Testis (tissue), 2 donors: ENCODE measurements at regions not wholly inside any gene's neighbourhood (a gene's known extent, or its start where the extent isn't known, plus 50 kb on each side); places are given as distances from the start of the nearest gene placed in this dataset.

Experiments
- DNase-seq: peaks from one replicate; pipeline ENCODE4 v3.0.0-alpha.2; 2019
- H3K27ac ChIP-seq, 2 donors: fragments of 200-600 bp; sonication (generic); one replicate each; pipeline ENCODE4 v1.5.1; 2019
- H3K27me3 ChIP-seq: fragments of 200-600 bp; sonication (generic); one replicate; pipeline ENCODE4 v1.5.1; 2019
- H3K36me3 ChIP-seq: fragments of 200-600 bp; sonication (generic); one replicate; pipeline ENCODE4 v1.5.1; 2017; ENCODE audit warnings: low read depth; ENCODE audit errors: missing control alignments
- H3K4me1 ChIP-seq: fragments of 200-600 bp; sonication (generic); one replicate; pipeline ENCODE4 v1.5.1; 2019
- H3K4me3 ChIP-seq, 2 donors: fragments of 200-600 bp; sonication (generic); one replicate each; pipeline ENCODE4 v1.5.1; 2017 to 2019
- H3K9me3 ChIP-seq: fragments of 200-600 bp; sonication (generic); one replicate; pipeline ENCODE4 v1.5.1; 2017
- CTCF ChIP-seq, 3 experiments: fragments of 450-650 bp in 2 of 3; fragments of 200-600 bp in 1 of 3; sonication (generic) in 1 of 3; IDR thresholded peaks; one replicate each; pipeline ENCODE4 v1.5.1; 2016 to 2019; ENCODE audit warnings: antibody characterized with exemption in 3 of 3, mild to moderate bottlenecking in 2 of 3, moderate library complexity in 1 of 3
- POLR2A ChIP-seq: fragments of 450-650 bp; IDR thresholded peaks from one replicate; pipeline ENCODE4 v1.6.1; 2017; ENCODE audit warnings: antibody characterized with exemption, mild to moderate bottlenecking, moderate library complexity
- WGBS, 2 donors: methylation state at CpG; one replicate each; pipeline ENCODE4 v1.1.5; 2018; 5-methylcytosine and 5-hydroxymethylcytosine counted together
- intact Hi-C: fragments of 100-400 bp; cut with DNase I; formaldehyde crosslinking; loops from one replicate; pipeline ENCODE4 v1.15.1; 2023; ENCODE audit warnings: low total_unique reads

- DNase-seq: no peak
- Histone ChIP-seq H3K9me3 (no peaks in the 10 kb centered on the region), H3K27me3 (no peaks in the 10 kb centered on the region), H3K4me1 (no peaks in the 10 kb centered on the region), H3K27ac (no peak overlapping the region), H3K36me3 (no peaks in the 10 kb centered on the region), H3K4me3 (no peak overlapping the region)
- intact Hi-C loops: no loop called here
- WGBS, 2 donors: 25 to 36% methylated on average over 1 of the region's 1 CpG
- TF ChIP-seq POLR2A (no peak), CTCF (IDR thresholded peaks at IDR 0.05) (no peak)
These were observed 293.3 kb downstream of the C3orf38 start for GRCh38 chr3:88443066-88443465.

DNA sequence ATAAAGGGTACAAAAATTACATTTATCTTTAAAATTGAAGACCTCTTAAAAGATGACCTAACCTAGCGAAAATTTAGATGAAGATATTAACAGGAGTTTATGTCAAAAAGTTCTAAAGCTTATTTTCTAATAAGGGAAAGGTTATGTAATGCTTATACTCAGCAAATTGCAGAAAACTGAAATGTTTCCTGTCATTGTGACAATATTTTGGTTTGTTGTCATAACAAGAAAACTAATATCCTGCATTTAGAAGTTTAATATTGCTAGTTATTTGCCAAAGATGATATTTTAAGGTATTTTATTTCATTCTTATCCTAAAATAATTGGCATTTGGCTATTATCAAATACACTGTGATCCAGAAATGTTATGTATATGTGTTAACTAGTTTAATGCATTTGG lies 294.5 kb downstream of the C3orf38 start:
- Histone ChIP-seq H3K9me3 (no peaks in the 10 kb centered on the region), H3K27me3 (no peaks in the 10 kb centered on the region), H3K4me1 (no peaks in the 10 kb centered on the region), H3K4me3 (no peak overlapping the region), H3K36me3 (no peaks in the 10 kb centered on the region), H3K27ac (no peak overlapping the region)
- 75 to 79% methylated on average over 1 of the region's 1 CpG for WGBS, 2 donors
- TF ChIP-seq POLR2A (no peak), CTCF (IDR thresholded peaks at IDR 0.05) (no peak)
- intact Hi-C loops: no loop called here
- no peak for DNase-seq

DNA sequence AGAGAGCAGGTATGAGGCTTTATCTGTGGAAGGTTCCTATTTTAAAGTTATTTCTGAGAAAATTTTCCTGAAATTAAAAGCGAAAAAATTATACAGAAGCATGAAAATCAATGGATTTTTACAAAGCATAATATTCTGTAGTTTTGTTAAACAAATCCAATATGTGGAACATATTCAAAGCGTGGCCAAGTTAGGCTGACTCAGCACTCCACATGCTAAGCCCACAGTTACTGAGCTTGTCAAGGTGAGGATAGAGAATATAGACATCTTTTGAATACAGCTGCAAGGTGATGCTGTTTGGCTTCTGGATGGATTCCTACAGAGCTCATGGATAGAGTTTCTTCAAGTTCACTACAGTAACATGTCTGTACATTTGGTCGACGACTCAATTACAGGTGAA lies 302.5 kb downstream of the C3orf38 start:
- Histone ChIP-seq H3K4me3 (no peak overlapping the region), H3K27me3 (no peaks in the 10 kb centered on the region), H3K36me3 (no peaks in the 10 kb centered on the region), H3K9me3 (no peaks in the 10 kb centered on the region), H3K4me1 (no peaks in the 10 kb centered on the region), H3K27ac (no peak overlapping the region)
- TF ChIP-seq POLR2A: no peak
- TF ChIP-seq CTCF (IDR thresholded peaks at IDR 0.05): no peak
- intact Hi-C loops: no loop called here
- DNase-seq: no peak
- 88 to 90% methylated on average over 4 of the region's 4 CpGs for WGBS, 2 donors

GRCh38 chr3:88460369-88460768 lies 310.6 kb downstream of the C3orf38 start:
- H3K4me3 ChIP-seq: no peak overlapping the region
- no peak for TF ChIP-seq POLR2A
- no peak for TF ChIP-seq CTCF (IDR thresholded peaks at IDR 0.05)
- no peaks in the 10 kb centered on the region for H3K9me3 ChIP-seq
- intact Hi-C loops: no loop called here
- no peak overlapping the region for H3K27ac ChIP-seq
- no peaks in the 10 kb centered on the region for H3K27me3 ChIP-seq
- DNase-seq: no peak
- no peaks in the 10 kb centered on the region for H3K36me3 ChIP-seq
- WGBS, 2 donors: 69 to 72% methylated on average over 3 of the region's 3 CpGs
- no peaks in the 10 kb centered on the region for H3K4me1 ChIP-seq

GRCh38 chr3:88462230-88462629 lies 312.5 kb downstream of the C3orf38 start:
- no peaks in the 10 kb centered on the region for H3K4me1 ChIP-seq
- H3K27ac ChIP-seq: no peak overlapping the region
- H3K27me3 ChIP-seq: no peaks in the 10 kb centered on the region
- intact Hi-C loops: no loop called here
- TF ChIP-seq CTCF (IDR thresholded peaks at IDR 0.05): no peak
- TF ChIP-seq POLR2A: no peak
- no peak overlapping the region for H3K4me3 ChIP-seq
- no peaks in the 10 kb centered on the region for H3K36me3 ChIP-seq
- no peaks in the 10 kb centered on the region for H3K9me3 ChIP-seq
- DNase-seq: no peak
